BJ (cell line): ENCODE measurements at regions not wholly inside any gene's neighbourhood (a gene's known extent, or its start where the extent isn't known, plus 50 kb on each side); places are given as distances from the start of the nearest gene placed in this dataset.

Experiments used
- CTCF ChIA-PET: fragments of 350-600 bp; formaldehyde crosslinking; extraction: SDS; loops from one replicate; lab custom pipeline; 2021; ENCODE audit warnings: antibody characterized with exemption, inconsistent platforms; lab: Yijun Ruan, JAX
- POLR2A ChIA-PET: fragments of 300-600 bp; sonication (Branson Sonifier 250); formaldehyde crosslinking; extraction: SDS; loops from one replicate; lab custom pipeline; 2021; ENCODE audit warnings: antibody characterized with exemption; lab: Charles Lee
- DNase-seq: peaks from one replicate; pipeline ENCODE4 v3.0.0-alpha.2; 2011; ENCODE audit warnings: low read depth
- H3K27me3 ChIP-seq: 2 replicates; pipeline ENCODE4 v1.6.0; 2011; ENCODE audit warnings: low read length; ENCODE audit not compliant: control insufficient read depth, insufficient read depth
- H3K36me3 ChIP-seq: 2 replicates; pipeline ENCODE4 v1.5.1; 2011; ENCODE audit warnings: low read length; ENCODE audit not compliant: control insufficient read depth, insufficient read depth
- H3K4me3 ChIP-seq: 2 replicates; pipeline ENCODE4 v1.5.1; 2011; ENCODE audit warnings: low read depth, mild to moderate bottlenecking, control low read depth, low read length
- TF ChIP-seq, protein P1 (sequence below): IDR thresholded peaks from 2 replicates; pipeline ENCODE4 v1.5.1; 2011; ENCODE audit warnings: low read depth, mild to moderate bottlenecking, control low read depth, inconsistent platforms, low read length, moderate library complexity; ENCODE audit not compliant: insufficient read depth

DNA sequence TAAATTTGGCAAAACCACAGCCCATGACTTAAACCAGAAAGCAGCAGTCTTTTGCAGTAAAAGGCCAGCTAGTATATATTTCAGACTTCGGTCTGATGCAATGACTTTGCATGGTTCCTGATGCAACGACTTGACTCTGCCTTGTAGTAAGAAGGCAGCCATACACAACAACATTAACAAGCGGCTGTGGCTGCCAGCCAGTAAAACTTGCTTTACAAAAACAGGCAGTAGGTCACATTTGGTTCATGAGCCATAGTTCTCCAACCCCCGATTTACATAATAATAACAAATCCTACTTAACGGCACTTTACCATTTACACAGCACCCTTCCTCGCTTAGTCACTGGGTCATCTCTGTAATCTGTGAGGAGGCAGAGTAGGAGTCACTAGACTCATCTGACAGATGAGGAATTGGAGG, 410.3 kb downstream of the LRATD1 start:
- ChIA-PET CTCF (no interaction called here), POLR2A (no interaction called here)
- TF ChIP-seq, protein P1, sequence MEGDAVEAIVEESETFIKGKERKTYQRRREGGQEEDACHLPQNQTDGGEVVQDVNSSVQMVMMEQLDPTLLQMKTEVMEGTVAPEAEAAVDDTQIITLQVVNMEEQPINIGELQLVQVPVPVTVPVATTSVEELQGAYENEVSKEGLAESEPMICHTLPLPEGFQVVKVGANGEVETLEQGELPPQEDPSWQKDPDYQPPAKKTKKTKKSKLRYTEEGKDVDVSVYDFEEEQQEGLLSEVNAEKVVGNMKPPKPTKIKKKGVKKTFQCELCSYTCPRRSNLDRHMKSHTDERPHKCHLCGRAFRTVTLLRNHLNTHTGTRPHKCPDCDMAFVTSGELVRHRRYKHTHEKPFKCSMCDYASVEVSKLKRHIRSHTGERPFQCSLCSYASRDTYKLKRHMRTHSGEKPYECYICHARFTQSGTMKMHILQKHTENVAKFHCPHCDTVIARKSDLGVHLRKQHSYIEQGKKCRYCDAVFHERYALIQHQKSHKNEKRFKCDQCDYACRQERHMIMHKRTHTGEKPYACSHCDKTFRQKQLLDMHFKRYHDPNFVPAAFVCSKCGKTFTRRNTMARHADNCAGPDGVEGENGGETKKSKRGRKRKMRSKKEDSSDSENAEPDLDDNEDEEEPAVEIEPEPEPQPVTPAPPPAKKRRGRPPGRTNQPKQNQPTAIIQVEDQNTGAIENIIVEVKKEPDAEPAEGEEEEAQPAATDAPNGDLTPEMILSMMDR, result no peak
- Histone ChIP-seq H3K27me3 (no peaks in the 10 kb centered on the region), H3K4me3 (no peak overlapping the region), H3K36me3 (no peaks in the 10 kb centered on the region)
- DNase-seq, result no peak

DNA sequence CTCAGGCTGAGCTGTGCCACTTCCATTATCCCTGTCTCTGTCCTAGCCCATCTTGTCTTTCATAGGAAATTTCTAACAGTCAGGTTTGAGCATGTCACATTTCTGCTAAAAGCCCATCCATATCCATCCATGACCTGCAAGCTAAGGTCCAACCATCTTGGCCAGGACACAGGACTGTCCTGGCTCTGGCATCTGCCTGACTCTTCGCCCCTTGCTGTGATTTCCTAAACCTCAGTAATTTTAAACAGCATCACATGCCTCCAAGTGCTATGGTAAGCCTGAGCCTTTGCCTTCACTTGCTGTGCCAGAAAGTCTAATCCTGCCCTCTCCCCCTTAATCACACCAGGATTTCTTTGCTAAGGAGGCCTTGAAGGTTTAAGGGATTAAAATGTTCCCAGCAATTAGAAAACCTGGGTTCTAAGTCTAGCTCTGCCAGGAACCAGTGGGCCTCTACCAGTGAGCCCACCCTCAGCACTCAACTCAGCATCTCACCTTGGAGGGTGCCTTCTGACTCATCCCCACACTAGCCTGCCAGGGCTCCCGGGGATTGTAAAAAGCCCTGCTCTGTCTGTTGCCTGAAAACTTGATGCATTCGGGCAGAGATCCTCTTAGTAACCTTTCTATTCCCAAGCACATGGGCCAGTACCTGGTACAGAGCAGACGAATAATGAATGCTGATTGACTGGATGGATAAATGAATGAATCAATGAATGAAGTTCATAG, 411.0 kb downstream of the LRATD1 start:
- TF ChIP-seq, protein P1, result no peak
- POLR2A ChIA-PET, result no interaction called here
- CTCF ChIA-PET, result no interaction called here
- Histone ChIP-seq H3K36me3 (no peaks in the 10 kb centered on the region), H3K27me3 (no peaks in the 10 kb centered on the region), H3K4me3 (no peak overlapping the region)
- no peak for DNase-seq

DNA sequence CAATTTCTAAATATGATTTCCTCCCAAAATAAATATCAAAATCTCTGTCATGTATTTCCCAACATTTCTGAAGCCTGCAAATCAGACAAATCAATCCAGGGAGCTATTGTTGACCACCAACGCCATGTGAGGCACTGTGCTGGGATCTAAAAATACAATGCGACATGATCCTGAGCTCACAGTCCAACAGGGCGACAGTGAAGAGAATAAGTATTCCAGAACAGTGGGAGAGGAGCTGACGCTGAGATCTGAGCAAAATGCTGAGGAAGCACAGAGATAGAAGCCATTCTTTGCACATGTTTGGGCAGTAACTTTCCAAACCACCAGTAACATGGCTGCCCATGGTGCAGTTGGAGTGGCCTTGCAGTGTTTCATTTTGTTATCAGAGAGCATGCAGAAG, 412.5 kb downstream of the LRATD1 start:
- ChIA-PET POLR2A (no interaction called here), CTCF (no interaction called here)
- no peak for DNase-seq
- Histone ChIP-seq H3K4me3 (no peak overlapping the region), H3K27me3 (no peaks in the 10 kb centered on the region), H3K36me3 (no peaks in the 10 kb centered on the region)
- TF ChIP-seq, protein P1, result no peak

DNA sequence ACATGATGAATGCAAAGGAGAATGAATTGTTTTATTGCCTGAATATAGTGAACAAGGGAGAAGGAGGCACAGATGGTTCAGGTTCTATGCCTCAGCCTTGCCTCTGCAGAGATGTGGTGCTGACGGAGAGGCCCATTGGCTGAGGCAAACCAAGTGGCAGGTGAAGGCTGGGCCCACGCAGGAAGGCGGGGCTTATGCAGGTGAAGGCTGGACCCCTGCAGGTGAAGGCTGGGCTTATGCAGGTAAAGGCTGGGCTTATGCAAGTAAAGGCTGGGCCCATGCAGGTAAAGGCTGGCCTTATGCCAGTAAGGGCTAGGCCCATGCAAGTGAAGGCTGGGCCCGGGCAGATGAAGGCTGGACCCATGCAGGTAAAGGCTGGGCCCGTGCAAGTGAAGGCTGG, 414.7 kb downstream of the LRATD1 start:
- no peaks in the 10 kb centered on the region for H3K27me3 ChIP-seq
- TF ChIP-seq, protein P1, result no peak
- DNase-seq, result no peak
- H3K4me3 ChIP-seq, result no peak overlapping the region
- H3K36me3 ChIP-seq, result no peaks in the 10 kb centered on the region
- ChIA-PET CTCF (no interaction called here), POLR2A (no interaction called here)

DNA sequence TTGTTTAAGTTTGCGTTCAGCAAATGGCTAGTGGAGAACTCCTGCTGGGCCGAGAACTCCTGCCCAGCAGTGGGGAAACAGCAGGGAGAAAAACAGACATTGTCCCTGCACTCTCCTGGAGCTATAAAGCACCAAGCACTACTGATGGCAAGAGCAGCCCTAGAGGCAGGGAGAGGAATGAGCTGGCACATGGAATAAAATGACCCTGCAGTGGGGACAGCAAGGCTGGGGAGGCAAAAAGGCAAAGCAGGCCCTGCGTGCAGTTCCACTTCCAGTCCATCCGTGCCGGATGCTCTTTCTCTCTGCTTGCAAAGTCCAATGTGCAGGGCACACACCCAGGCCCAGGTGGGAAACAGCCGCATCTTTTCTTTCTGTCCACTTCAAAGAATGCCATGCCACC, 415.5 kb downstream of the LRATD1 start:
- CTCF ChIA-PET, result no interaction called here

More for the DNA sequence above, 415.5 kb downstream of the LRATD1 start:
- no peak for DNase-seq
- TF ChIP-seq, protein P1, result no peak
- H3K4me3 ChIP-seq, result no peak overlapping the region
- POLR2A ChIA-PET, result no interaction called here
- no peaks in the 10 kb centered on the region for H3K27me3 ChIP-seq
- H3K36me3 ChIP-seq, result no peaks in the 10 kb centered on the region
